ENCODE measurements at regions not wholly inside any gene's neighbourhood (a gene's known extent, or its start where the extent isn't known, plus 50 kb on each side); places are given as distances from the start of the nearest gene placed in this dataset.

DNA sequence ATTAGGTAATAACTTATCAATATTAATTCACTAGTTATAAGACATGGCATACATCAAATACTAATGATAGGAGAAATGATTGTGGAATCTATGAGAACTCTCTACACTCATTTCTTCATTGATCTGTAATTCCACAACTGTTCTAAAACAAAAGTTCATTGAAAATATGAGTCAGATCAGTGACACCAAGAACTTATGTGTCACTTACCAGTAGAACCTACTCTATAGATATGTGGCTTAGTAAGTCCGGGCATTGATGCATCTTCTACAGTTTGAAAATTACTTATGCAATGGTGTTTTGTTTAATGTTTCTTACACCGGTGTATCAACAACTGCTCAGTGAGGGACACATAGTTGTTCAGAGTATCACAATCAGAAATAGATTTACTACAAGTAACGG lies 520.3 kb downstream of the ARAP2 start:
- H3K9me3 ChIP-seq (ENCODE audit: low read length) = no peaks in the 10 kb centered on the region
- no peak overlapping the region for H2AFZ ChIP-seq (ENCODE audit: low read length)
- H3K79me2 ChIP-seq (ENCODE audit: insufficient read depth, low read length) = no peaks in the 10 kb centered on the region
- TF ChIP-seq, protein P1, sequence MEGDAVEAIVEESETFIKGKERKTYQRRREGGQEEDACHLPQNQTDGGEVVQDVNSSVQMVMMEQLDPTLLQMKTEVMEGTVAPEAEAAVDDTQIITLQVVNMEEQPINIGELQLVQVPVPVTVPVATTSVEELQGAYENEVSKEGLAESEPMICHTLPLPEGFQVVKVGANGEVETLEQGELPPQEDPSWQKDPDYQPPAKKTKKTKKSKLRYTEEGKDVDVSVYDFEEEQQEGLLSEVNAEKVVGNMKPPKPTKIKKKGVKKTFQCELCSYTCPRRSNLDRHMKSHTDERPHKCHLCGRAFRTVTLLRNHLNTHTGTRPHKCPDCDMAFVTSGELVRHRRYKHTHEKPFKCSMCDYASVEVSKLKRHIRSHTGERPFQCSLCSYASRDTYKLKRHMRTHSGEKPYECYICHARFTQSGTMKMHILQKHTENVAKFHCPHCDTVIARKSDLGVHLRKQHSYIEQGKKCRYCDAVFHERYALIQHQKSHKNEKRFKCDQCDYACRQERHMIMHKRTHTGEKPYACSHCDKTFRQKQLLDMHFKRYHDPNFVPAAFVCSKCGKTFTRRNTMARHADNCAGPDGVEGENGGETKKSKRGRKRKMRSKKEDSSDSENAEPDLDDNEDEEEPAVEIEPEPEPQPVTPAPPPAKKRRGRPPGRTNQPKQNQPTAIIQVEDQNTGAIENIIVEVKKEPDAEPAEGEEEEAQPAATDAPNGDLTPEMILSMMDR (IDR thresholded peaks at IDR 0.05; ENCODE audit: low read length) = no peak
- no peak for TF ChIP-seq EZH2 (IDR thresholded peaks at IDR 0.05; ENCODE audit: borderline replicate concordance, low read length)
- no peaks in the 10 kb centered on the region for H3K36me3 ChIP-seq (ENCODE audit: insufficient read depth, low read length)
- no peaks in the 10 kb centered on the region for H3K4me1 ChIP-seq (ENCODE audit: insufficient read depth, low read length, severe bottlenecking)
- H3F3A ChIP-seq (ENCODE audit: insufficient read depth, low read length) = no peaks in the 10 kb centered on the region
- H4K20me1 ChIP-seq (ENCODE audit: insufficient read depth, low read length) = no peaks in the 10 kb centered on the region
- no peak overlapping the region for H3K9ac ChIP-seq (ENCODE audit: low read length)
- no peak overlapping the region for H3K4me2 ChIP-seq (ENCODE audit: low read length)
- H3K27ac ChIP-seq (ENCODE audit: low read depth, low read length, poor library complexity, severe bottlenecking) = no peak overlapping the region
- no peak overlapping the region for H3K4me3 ChIP-seq (ENCODE audit: low read depth, low read length, poor library complexity, severe bottlenecking)
- no peaks in the 10 kb centered on the region for H3K27me3 ChIP-seq (ENCODE audit: insufficient read depth, low read length)
- no peaks in the 10 kb centered on the region for H3K9me2 ChIP-seq (ENCODE audit: low read depth, low read length)

DNA sequence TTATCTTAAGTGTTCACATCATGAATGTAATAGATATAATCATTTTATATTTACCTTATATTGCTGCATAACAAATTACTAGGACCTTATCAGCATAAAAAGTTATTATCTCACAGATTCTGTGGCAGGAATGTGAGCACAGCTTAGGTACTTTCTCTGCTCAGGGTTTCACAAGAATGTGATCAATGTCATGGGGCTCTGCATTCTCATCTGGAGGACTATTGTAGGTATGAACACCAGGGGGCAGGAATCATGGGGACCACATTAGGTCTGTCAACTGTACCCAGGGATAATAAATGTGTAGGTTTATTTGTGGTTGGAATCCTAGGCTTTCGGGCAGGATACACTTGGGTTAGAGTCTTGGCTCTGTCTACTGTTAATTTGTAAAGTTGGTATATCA lies 519.2 kb downstream of the ARAP2 start:
- H3K9ac ChIP-seq (ENCODE audit: low read length) = no peak overlapping the region
- H3K4me3 ChIP-seq (ENCODE audit: low read depth, low read length, poor library complexity, severe bottlenecking) = no peak overlapping the region
- no peaks in the 10 kb centered on the region for H3K9me3 ChIP-seq (ENCODE audit: low read length)
- no peaks in the 10 kb centered on the region for H3K36me3 ChIP-seq (ENCODE audit: insufficient read depth, low read length)
- no peak overlapping the region for H2AFZ ChIP-seq (ENCODE audit: low read length)
- no peak for TF ChIP-seq EZH2 (IDR thresholded peaks at IDR 0.05; ENCODE audit: borderline replicate concordance, low read length)
- TF ChIP-seq, protein P1 (IDR thresholded peaks at IDR 0.05; ENCODE audit: low read length) = peak; percentile 50; the same call in 1 of the 2 replicates
- H3F3A ChIP-seq (ENCODE audit: insufficient read depth, low read length) = no peaks in the 10 kb centered on the region
- H3K79me2 ChIP-seq (ENCODE audit: insufficient read depth, low read length) = no peaks in the 10 kb centered on the region
- no peaks in the 10 kb centered on the region for H4K20me1 ChIP-seq (ENCODE audit: insufficient read depth, low read length)
- no peak overlapping the region for H3K4me2 ChIP-seq (ENCODE audit: low read length)
- no peaks in the 10 kb centered on the region for H3K9me2 ChIP-seq (ENCODE audit: low read depth, low read length)
- no peaks in the 10 kb centered on the region for H3K27me3 ChIP-seq (ENCODE audit: insufficient read depth, low read length)
- H3K27ac ChIP-seq (ENCODE audit: low read depth, low read length, poor library complexity, severe bottlenecking) = no peak overlapping the region
- no peaks in the 10 kb centered on the region for H3K4me1 ChIP-seq (ENCODE audit: insufficient read depth, low read length, severe bottlenecking)

DNA sequence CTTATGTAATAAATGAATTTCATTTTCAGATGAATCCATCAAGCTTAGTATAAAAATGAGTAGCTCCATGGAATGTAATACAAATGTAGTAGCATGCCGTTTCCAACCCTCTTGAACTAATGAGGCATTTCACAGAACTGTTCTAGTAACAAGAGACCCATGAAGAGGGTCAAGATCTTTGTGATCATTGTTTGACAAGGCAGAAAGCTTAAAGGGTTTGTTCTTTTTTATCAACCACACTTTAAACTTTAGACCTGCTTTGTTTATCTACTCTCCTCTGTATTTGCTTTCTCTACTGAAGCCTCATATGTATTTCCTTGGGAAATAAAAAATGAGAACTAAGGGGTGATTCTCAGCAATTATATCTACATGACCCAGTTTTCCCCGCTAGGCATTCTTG lies 513.9 kb downstream of the ARAP2 start:
- Histone ChIP-seq H3K27ac (ENCODE audit: low read depth, low read length, poor library complexity, severe bottlenecking) (no peak overlapping the region), H3K27me3 (ENCODE audit: insufficient read depth, low read length) (no peaks in the 10 kb centered on the region), H3K79me2 (ENCODE audit: insufficient read depth, low read length) (no peaks in the 10 kb centered on the region), H3K36me3 (ENCODE audit: insufficient read depth, low read length) (no peaks in the 10 kb centered on the region), H3K4me2 (ENCODE audit: low read length) (no peak overlapping the region), H4K20me1 (ENCODE audit: insufficient read depth, low read length) (no peaks in the 10 kb centered on the region), H3K4me1 (ENCODE audit: insufficient read depth, low read length, severe bottlenecking) (no peaks in the 10 kb centered on the region), H3F3A (ENCODE audit: insufficient read depth, low read length) (no peaks in the 10 kb centered on the region), H3K9ac (ENCODE audit: low read length) (no peak overlapping the region), H3K9me2 (ENCODE audit: low read depth, low read length) (no peaks in the 10 kb centered on the region), H3K9me3 (ENCODE audit: low read length) (no peaks in the 10 kb centered on the region), H2AFZ (ENCODE audit: low read length) (no peak overlapping the region), H3K4me3 (ENCODE audit: low read depth, low read length, poor library complexity, severe bottlenecking) (no peak overlapping the region)
- TF ChIP-seq, protein P1 (IDR thresholded peaks at IDR 0.05; ENCODE audit: low read length) = no peak
- no peak for TF ChIP-seq EZH2 (IDR thresholded peaks at IDR 0.05; ENCODE audit: borderline replicate concordance, low read length)

Measured in OCI-LY1 (cell line).